ENCODE measurements at regions not wholly inside any gene's neighbourhood (a gene's known extent, or its start where the extent isn't known, plus 50 kb on each side); places are given as distances from the start of the nearest gene placed in this dataset.

DNA sequence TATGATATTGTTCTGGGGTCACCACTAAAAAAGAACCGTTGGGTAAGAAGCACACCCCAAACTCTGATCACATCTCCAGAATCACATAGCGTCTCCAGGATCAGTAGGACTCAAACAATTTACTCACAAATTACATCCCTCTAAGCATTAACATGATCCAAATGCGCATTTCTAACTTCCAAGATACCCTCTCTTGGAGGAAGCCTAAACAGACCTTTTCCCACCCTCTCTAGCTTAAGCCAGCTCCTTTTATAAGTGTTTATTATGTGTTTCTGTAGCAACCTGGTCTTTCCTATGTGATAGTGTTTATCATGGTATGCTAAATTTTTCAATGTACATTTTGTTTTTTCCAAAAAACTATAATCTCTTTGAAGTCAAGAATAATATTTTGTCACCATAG is 1846.5 kb downstream of the OLFM4 start:
- no peak overlapping the region for H3K4me3 ChIP-seq (ENCODE audit: low read depth, low read length)
- no peak for DNase-seq (ENCODE audit: low read depth)
- TF ChIP-seq, protein P1, sequence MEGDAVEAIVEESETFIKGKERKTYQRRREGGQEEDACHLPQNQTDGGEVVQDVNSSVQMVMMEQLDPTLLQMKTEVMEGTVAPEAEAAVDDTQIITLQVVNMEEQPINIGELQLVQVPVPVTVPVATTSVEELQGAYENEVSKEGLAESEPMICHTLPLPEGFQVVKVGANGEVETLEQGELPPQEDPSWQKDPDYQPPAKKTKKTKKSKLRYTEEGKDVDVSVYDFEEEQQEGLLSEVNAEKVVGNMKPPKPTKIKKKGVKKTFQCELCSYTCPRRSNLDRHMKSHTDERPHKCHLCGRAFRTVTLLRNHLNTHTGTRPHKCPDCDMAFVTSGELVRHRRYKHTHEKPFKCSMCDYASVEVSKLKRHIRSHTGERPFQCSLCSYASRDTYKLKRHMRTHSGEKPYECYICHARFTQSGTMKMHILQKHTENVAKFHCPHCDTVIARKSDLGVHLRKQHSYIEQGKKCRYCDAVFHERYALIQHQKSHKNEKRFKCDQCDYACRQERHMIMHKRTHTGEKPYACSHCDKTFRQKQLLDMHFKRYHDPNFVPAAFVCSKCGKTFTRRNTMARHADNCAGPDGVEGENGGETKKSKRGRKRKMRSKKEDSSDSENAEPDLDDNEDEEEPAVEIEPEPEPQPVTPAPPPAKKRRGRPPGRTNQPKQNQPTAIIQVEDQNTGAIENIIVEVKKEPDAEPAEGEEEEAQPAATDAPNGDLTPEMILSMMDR (conservative IDR thresholded peaks at IDR 0.05; ENCODE audit: low read depth, low read length): no peak

- no peak overlapping the region for H3K4me3 ChIP-seq (ENCODE audit: low read depth, low read length)
- TF ChIP-seq, protein P1 (conservative IDR thresholded peaks at IDR 0.05; ENCODE audit: low read depth, low read length): no peak
- no peak for DNase-seq (ENCODE audit: low read depth)
Measured at GRCh38 chr13:54879036-54879435, 1850.4 kb downstream of the OLFM4 start.

- DNase-seq (ENCODE audit: low read depth): no peak
- no peak overlapping the region for H3K4me3 ChIP-seq (ENCODE audit: low read depth, low read length)
- TF ChIP-seq, protein P1 (conservative IDR thresholded peaks at IDR 0.05; ENCODE audit: low read depth, low read length): no peak
Measured at GRCh38 chr13:54884682-54885081, 1856.1 kb downstream of the OLFM4 start.

GRCh38 chr13:54890976-54891375 is 1862.4 kb downstream of the OLFM4 start:
- no peak for DNase-seq (ENCODE audit: low read depth)
- H3K4me3 ChIP-seq (ENCODE audit: low read depth, low read length): no peak overlapping the region
- TF ChIP-seq, protein P1 (conservative IDR thresholded peaks at IDR 0.05; ENCODE audit: low read depth, low read length): no peak

GRCh38 chr13:54901316-54901715 is 1872.7 kb downstream of the OLFM4 start:
- TF ChIP-seq, protein P1 (conservative IDR thresholded peaks at IDR 0.05; ENCODE audit: low read depth, low read length): no peak
- no peak for DNase-seq (ENCODE audit: low read depth)
- no peak overlapping the region for H3K4me3 ChIP-seq (ENCODE audit: low read depth, low read length)

- H3K4me3 ChIP-seq (ENCODE audit: low read depth, low read length): no peak overlapping the region
- no peak for DNase-seq (ENCODE audit: low read depth)
- TF ChIP-seq, protein P1 (conservative IDR thresholded peaks at IDR 0.05; ENCODE audit: low read depth, low read length): no peak
Measured at GRCh38 chr13:54912367-54912766, 1883.8 kb downstream of the OLFM4 start.

- H3K4me3 ChIP-seq (ENCODE audit: low read depth, low read length): no peak overlapping the region
- TF ChIP-seq, protein P1 (conservative IDR thresholded peaks at IDR 0.05; ENCODE audit: low read depth, low read length): no peak
- DNase-seq (ENCODE audit: low read depth): no peak
Measured at GRCh38 chr13:54913668-54914067, 1885.1 kb downstream of the OLFM4 start.
